IPS-18c (cell line): ENCODE measurements at regions not wholly inside any gene's neighbourhood (a gene's known extent, or its start where the extent isn't known, plus 50 kb on each side); places are given as distances from the start of the nearest gene placed in this dataset.

Source experiments
- H3K4me3 ChIP-seq: 2 replicates; pipeline ENCODE4 v1.7.0; 2013; ENCODE audit warnings: low read depth, mild to moderate bottlenecking, low read length, moderate library complexity; ENCODE audit not compliant: insufficient read depth
- H3K9me3 ChIP-seq: one replicate; pipeline ENCODE4 v1.6.1; 2013; ENCODE audit warnings: mild to moderate bottlenecking, low read length, moderate library complexity; ENCODE audit not compliant: control insufficient read depth, insufficient read depth

DNA sequence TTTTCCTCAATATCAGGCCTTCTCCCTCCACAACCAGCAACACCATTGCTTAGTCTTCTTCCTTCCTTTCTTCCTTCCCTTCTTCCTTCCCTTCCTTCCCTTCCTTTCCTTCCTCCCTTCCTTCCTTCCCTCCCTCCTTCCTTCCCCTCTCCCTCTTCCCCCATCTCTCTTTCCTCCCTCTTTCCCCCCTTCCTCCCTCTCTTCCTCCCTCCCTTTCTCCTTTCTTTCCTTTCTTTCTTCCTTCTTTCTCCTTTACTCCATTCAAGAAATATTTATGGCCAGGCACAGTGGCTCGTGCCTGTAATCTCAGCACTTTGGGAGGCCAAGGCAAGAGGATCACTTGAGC lies 66.4 kb upstream of the SIRPA start:
- Histone ChIP-seq H3K4me3 (no peak overlapping the region), H3K9me3 (no peaks in the 10 kb centered on the region)

DNA sequence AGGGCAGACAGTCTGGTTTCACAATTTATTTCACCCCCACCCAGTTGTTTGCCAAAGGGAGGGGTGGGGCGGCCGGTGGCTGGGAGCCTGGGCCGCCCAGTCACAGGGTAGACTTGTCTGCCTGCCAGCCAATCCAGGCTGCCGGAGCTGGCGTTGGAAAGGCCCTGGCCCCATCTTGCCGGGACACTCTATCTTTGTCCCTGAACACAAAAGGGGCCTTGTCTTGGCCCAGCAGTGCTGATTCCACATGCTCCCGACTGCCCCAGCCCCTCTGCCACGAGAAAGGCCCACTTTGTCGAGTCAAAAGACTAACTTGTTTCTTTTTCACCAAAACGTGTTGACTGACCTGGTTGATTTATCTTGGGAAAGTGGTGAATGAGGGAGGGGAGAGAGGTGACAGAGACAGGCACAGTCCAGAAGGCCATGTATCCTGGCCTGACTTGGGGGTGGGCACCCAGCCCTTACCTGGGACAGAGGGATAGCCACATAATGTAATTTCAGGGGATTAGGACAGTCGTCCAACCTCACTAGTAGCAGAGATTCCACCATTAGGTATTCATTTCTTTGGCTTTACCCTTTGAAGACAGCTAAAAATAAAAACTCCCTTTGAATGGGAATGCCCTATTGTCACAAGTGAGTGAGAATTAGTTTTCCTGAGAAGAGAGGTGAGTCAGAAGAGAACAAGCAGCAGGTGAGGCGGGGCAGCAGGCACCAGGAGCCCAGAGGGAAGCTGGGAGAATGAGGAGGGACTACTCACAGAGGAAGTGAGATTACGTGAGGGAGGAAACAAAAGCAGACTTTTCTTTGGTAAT lies 67.0 kb upstream of the SIRPA start:
- Histone ChIP-seq H3K9me3 (no peaks in the 10 kb centered on the region), H3K4me3 (no peak overlapping the region)

DNA sequence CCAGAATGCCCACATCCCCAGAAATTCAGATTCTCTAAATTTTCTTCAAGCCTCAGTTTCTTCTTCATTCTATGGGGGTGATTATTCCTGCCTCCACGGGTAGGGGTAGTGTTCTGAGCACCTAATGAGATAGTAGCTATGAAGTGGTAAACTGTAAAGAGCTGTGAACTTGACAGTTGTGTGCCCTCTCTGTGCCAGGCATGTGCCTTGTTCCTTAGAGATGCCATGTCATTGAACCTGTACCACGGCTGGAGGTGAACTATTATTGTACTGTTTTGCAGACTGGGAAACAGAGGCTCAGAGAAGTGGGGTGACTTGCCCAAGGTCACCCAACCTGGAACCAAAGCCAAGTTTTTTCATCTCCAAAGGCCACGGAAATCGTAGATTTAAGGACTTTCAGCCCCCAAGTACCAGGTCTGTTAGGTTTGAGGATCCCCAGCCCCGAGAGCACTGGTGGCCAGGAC lies 67.7 kb upstream of the SIRPA start:
- no peak overlapping the region for H3K4me3 ChIP-seq

DNA sequence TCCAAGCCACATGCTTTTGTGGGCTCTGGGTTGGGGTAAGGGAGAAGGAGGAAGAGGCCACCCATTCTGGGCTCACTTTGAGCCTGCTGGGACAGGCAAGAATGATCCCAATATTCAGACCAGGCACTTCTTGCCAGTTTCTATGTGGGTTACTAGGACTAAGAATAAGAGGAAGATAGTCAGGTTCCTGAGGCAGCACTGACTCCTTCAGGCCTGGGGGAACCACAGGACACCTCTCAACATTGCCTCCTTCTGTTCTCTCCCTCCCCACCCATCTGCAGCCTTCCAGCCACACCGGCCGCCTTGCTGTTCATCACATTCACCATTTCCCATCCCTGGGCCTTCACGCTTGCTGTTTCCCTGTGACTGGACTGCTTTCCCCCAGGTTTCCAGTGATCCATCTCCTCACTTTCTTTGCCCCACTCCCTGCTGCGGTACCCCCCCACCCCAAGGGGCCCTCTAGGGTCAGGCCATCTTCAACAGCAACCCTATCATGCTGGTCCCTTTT lies 69.2 kb upstream of the SIRPA start:
- Histone ChIP-seq H3K9me3 (no peaks in the 10 kb centered on the region), H3K4me3 (no peak overlapping the region)

More for the DNA sequence above, 67.7 kb upstream of the SIRPA start:
- H3K9me3 ChIP-seq, result no peaks in the 10 kb centered on the region

DNA sequence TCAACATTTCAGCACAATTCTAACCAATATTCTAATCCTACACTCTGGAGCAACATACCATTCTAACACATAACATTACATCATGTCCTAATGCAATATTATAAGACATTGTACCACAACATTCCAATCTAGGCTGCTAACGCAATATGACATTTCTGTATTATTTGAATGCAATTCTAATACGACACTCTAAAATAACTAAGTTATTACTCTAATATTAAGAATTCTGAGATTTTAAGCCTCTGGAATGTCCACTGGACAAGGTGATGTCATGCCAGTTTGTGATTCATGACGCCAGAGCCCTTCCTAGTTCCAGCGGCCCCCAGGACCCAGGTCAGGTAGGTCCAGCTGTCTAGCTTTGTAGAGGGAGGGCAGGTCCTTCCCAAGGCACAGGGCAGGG lies 69.7 kb upstream of the SIRPA start:
- Histone ChIP-seq H3K4me3 (no peak overlapping the region), H3K9me3 (no peaks in the 10 kb centered on the region)

DNA sequence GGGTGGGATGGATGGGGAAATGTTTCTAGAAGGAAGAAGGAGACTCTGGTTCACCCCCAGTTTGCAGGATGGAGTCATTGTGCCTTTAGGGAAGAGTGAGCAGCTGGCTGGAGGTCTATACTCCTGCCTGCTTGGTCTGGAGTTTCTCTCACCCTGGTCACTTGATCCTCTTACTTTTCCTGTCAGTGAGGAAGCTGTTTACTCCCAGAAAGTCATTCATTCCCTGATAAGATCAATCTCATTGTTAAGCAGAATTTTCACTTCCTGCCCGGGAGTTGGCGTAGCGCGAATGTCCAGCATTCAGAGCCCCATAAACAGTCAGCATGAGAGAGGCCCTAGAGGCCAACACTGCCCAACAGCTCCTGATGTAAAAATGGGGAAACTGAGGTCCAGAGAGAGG lies 70.4 kb upstream of the SIRPA start:
- Histone ChIP-seq H3K4me3 (no peak overlapping the region), H3K9me3 (no peaks in the 10 kb centered on the region)

DNA sequence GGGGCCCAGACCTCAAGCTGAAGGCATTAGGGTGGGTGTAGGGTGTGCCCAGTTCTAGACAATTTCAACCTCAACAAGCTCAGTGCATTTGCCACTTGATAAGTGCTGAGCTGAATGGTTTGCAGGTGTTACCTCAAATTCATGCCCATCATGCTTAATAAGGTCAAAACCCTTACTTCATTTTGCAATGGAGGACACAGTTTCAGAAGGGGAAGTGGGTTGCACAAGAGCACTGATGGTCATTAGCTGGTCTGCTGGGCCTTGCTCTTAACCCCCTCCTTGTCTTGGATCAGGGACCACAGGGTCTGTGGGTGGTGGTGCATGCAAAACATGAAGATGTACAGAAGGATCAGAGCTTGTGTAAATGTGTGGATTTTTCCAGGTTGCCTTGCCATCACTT lies 71.0 kb upstream of the SIRPA start:
- Histone ChIP-seq H3K4me3 (no peak overlapping the region), H3K9me3 (no peaks in the 10 kb centered on the region)

DNA sequence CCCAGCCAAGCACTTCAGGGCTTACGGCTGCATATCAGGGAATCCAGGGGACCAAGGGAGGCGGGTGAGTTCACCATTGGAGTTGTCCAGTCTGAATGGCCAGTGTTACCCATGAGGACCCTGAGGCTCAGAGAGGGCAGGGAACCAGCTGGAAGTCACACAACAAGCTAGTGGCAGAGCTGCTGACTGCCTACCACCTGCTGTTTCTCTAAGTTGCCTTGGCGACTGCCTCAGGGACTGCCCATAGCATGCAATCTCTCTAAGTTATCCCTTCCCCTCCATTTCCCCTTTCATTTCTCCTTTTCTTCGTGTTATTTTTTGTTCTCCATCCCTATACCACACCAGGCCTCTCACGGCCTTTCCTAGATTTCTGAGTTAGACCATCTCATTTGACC lies 71.8 kb upstream of the SIRPA start:
- Histone ChIP-seq H3K9me3 (no peaks in the 10 kb centered on the region), H3K4me3 (no peak overlapping the region)

DNA sequence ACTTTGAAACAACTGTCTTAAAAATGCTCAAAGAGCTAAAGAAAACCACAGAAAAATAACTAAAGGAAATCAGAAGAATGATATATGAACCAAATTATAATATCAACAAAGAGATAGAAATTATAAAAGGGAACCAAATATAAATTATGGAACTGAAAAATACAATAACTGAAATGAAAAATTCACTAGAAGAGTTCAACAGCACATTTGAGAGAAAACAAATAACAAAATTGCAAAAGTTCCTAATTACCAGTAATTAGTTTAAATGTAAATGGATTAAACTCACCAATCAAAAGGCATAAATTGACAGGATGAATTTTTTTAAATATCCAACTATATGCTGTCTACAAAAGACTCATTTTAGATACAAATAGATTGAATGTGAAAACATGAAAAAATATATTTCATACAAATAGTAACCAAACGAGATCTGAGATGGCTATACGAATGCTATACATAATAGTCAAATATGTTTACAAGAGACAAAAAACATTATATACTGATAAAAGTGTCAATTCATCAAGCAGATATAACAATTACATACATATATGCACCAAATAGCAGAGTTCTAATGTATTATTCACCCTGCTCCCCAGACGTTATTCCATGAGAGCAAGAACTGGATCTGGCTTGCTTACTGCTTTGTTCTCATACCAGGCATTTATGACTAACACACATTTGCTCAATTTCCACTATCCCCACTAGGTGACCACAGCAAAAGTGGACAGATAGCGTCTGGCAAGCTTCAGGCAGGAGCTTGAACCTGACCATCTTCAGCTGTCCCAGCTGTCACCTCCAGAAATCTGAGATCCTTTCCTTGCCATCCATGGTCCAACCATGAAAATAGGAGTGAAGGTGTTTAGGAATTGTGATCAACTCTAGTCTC lies 72.4 kb upstream of the SIRPA start:
- H3K4me3 ChIP-seq, result no peak overlapping the region
- H3K9me3 ChIP-seq, result no peaks in the 10 kb centered on the region

DNA sequence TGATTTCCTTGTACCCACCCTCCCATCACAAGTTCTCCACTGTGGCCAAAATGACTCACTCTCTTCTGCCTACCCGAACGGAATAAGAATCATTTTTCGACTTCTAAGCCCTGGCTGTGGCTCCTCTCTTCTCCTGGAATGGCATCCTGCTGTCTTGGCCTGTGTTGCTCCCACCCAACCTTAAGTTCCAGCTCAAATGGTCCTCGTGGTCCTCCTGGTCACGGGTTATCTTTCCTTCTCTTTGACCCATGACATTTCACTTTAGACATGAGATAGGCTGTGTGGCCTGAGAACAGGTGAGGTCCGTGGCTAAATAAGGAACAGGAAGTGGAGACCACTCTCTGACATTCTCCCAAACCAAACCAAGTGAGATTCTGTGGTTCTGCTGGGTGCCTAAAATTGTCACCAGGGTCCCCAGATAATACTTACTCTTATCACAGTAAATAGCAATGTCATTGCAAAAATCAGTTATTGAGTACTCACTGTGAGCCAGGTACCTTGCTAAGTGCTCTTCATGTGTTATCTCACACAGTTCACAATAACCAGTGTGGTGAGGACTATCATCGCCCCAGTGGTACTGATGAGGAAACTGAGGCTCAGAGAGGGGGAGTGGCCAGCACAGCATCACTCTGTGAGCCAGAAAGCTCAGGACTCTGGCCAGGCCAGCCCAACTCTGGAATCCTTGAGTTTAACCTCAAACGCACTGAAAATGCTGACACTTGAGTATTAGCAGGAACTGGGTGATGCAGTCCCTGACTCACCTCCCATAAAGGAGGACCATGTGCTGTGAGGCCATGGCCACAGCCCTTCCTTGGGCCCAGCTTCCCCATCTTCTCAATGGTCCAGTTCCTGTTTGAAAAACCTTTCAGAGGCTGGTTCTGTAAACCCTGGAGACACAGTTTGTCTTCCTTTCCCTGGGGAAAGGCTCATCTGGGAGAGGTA lies 74.8 kb upstream of the SIRPA start:
- no peak overlapping the region for H3K4me3 ChIP-seq

DNA sequence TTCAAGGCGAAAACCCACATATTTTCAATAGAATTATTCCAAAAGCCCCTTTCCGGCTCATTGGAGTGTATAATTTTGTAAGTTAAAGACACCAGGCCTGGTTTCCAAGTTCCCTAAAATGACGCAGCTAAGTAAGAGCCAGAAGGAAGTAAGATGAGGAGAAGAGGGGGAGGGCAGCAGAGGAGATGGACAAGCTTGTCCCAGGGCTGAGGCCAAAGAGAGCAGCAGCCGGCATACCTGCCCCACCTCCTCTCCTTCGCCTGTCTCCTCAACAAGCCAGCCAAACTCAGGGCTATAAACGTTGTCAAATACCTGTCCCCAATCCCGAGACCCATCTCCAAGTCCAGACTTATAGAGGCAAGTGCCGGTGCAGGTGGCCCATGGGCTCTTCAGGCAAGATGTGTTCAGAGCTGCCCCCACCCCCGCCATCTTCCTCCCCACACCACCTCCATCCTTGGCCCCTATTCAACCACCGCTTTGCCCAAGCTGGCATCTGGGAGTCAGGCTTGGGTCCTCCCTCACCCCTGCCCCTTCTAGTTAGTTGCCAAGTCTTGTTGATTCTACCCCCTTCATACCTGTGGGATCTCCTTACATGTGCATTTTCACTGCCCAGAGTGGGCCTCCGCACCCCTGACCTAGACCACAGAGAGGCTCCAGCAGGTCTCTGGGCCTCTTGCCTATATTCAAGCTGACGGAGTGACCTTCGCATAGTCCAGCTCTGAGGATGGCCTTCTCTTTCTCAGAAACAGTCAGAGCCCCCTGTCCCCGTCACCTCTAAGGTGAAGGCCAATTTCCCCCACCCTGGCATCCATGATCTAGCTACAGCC lies 75.7 kb upstream of the SIRPA start:
- H3K4me3 ChIP-seq, result no peak overlapping the region
- H3K9me3 ChIP-seq, result no peaks in the 10 kb centered on the region

More for the DNA sequence above, 74.8 kb upstream of the SIRPA start:
- no peaks in the 10 kb centered on the region for H3K9me3 ChIP-seq

DNA sequence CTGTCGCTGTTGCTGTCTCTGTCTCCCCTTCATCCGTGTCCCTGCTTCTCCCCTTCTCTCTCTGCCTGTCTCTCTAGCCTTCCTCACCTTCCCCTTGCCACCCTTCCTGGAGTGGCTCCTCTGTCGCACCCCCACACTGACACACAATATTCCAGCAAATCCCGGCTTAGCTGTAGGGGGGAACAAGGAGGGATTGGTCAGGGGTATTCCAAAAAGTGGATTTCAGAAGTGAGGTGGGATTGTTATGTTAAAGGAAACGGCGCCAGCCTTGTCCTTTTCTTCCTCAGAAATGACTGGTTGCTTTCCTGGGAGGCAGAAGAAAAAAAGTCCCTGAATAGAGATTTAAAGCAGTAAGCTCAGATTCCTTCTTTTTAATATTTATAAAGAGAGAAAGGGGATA lies 76.3 kb upstream of the SIRPA start:
- H3K4me3 ChIP-seq, result no peak overlapping the region
- H3K9me3 ChIP-seq, result no peaks in the 10 kb centered on the region

DNA sequence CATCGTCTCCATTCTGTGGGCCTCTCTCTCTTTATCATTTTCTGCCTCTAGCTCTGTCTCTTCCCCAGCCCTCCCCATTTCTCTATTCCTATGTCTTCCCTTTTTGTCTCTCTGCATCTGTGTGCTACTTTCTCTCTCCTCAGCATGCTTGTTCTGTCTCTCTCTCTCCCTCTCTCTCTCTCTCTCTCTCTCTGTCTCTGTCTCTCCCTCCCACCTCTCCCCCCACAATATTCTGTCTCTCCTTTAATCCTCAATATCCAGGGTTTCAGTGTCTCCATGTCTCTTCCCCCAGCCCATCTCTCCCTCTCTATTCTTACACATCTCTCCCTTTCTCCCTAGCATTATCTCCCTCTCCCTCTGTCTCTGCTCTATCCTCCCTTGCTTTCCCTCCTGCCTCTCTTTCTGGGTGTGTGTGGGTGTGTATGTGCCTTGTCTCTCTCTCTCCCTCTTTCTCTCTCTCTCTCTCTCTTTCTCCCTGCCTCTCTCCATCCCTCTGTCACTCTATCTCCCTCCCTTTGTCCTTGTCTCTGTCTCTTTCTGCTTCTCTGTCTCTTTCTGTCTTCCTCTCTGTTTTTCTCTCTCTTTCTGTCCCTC lies 76.9 kb upstream of the SIRPA start:
- Histone ChIP-seq H3K9me3 (no peaks in the 10 kb centered on the region), H3K4me3 (peak overlapping the region; percentile 11; the same call in 1 of the 2 replicates)

DNA sequence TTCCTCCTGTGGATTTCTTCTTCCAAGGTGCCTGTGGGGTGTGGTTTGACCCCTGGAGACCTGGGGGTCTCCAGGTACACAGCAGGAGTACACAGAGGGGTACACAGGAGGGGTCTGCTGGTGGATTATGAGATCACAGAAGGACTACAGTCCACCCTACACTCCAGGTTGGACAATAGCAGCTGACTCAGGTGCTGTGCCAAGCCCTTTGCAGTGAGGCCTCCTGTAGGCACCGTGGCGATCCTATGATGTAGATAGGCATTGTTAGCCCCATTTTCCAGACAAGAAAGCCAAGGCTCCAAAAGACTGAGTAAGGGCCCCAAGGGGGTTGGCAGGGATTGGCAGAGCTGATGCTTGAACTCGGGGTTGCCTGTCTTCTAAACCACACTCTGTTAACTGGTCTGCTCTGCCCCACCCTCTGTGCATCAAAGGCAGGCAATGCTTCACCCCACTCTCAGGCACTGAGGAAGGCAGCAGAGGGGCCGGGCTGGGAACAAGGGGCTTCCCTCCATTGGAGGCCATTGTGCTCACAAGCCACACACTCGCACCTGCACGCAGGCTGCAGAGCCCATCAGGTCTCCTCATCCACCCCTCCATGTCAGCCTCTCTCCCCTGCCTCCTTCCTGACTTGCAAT lies 77.5 kb upstream of the SIRPA start:
- Histone ChIP-seq H3K4me3 (no peak overlapping the region), H3K9me3 (no peaks in the 10 kb centered on the region)
